WTC11 (cell line): ENCODE measurements at regions not wholly inside any gene's neighbourhood (a gene's known extent, or its start where the extent isn't known, plus 50 kb on each side); places are given as distances from the start of the nearest gene placed in this dataset.

Experiments
- ATAC-seq: fragments of 200-7000 bp; cut with Tn5 transposase; 2 replicates; pipeline ENCODE4 v1.10.0; 2021; ENCODE audit warnings: mild to moderate bottlenecking, moderate library complexity
- CTCF ChIA-PET: fragments of 300-600 bp; sonication (Branson Sonifier 250); formaldehyde crosslinking; loops from one replicate; lab custom pipeline; 2021; ENCODE audit warnings: antibody characterized with exemption; lab: Charles Lee
- POLR2A ChIA-PET: fragments of 350-600 bp; sonication (Branson Sonifier 250); formaldehyde crosslinking; loops from one replicate; lab custom pipeline; 2021; ENCODE audit warnings: antibody characterized with exemption; lab: Charles Lee
- DNase-seq: peaks from one replicate; pipeline ENCODE4 v3.0.0; 2021; ENCODE audit warnings: low spot score
- H3K27ac Mint-ChIP-seq: 2 replicates; pipeline ENCODE4 v1.8.0; 2021; ENCODE audit warnings: mixed read lengths
- H3K27me3 Mint-ChIP-seq: 2 replicates; pipeline ENCODE4 v1.8.0; 2021; ENCODE audit warnings: low read depth, mild to moderate bottlenecking, moderate library complexity, mixed read lengths
- H3K36me3 Mint-ChIP-seq: 2 replicates; pipeline ENCODE4 v1.8.0; 2021; ENCODE audit warnings: mixed read lengths
- H3K4me1 Mint-ChIP-seq: 2 replicates; pipeline ENCODE4 v1.8.0; 2022; ENCODE audit warnings: mixed read lengths
- H3K4me3 Mint-ChIP-seq: 2 replicates; pipeline ENCODE4 v1.8.0; 2021; ENCODE audit warnings: mild to moderate bottlenecking, moderate library complexity, mixed read lengths
- H3K9me3 Mint-ChIP-seq: 2 replicates; pipeline ENCODE4 v1.8.0; 2021; ENCODE audit warnings: mixed read lengths
- ATF1 ChIP-seq: sonication (generic); formaldehyde crosslinking; IDR thresholded peaks from 2 replicates; pipeline ENCODE4 v1.8.1; 2023; ENCODE audit warnings: mild to moderate bottlenecking, moderate library complexity, missing genetic modification reagents
- ETV6 ChIP-seq: sonication (generic); formaldehyde crosslinking; IDR thresholded peaks from 2 replicates; pipeline ENCODE4 v1.8.1; 2022; ENCODE audit warnings: mild to moderate bottlenecking, missing genetic modification reagents
- FOXK1 ChIP-seq: sonication (generic); formaldehyde crosslinking; IDR thresholded peaks from 2 replicates; pipeline ENCODE4 v1.8.0; 2022; ENCODE audit warnings: mild to moderate bottlenecking, moderate library complexity, missing genetic modification reagents
- GABPB1 ChIP-seq: sonication (generic); formaldehyde crosslinking; IDR thresholded peaks from 2 replicates; pipeline ENCODE4 v1.8.1; 2023; ENCODE audit warnings: mild to moderate bottlenecking, missing genetic modification reagents
- MXD4 ChIP-seq: fragments of 250-450 bp; sonication (Bioruptor Pico); IDR thresholded peaks from 2 replicates; pipeline ENCODE4 v1.8.0; 2021; ENCODE audit warnings: mild to moderate bottlenecking, moderate library complexity, borderline replicate concordance
- SMAD4 ChIP-seq: sonication (generic); formaldehyde crosslinking; IDR thresholded peaks from 2 replicates; pipeline ENCODE4 v1.8.0; 2022; ENCODE audit warnings: mild to moderate bottlenecking, missing genetic modification reagents
- SP1 ChIP-seq: sonication (generic); formaldehyde crosslinking; conservative IDR thresholded peaks from 2 replicates; pipeline ENCODE4 v1.8.1; 2022; ENCODE audit warnings: missing genetic modification reagents
- TCF7 ChIP-seq: sonication (generic); formaldehyde crosslinking; IDR thresholded peaks from 2 replicates; pipeline ENCODE4 v1.8.0; 2022; ENCODE audit warnings: mild to moderate bottlenecking, low read depth, missing genetic modification reagents, moderate library complexity
- TEAD4 ChIP-seq: sonication (generic); formaldehyde crosslinking; IDR thresholded peaks from 2 replicates; pipeline ENCODE4 v1.8.0; 2022; ENCODE audit warnings: mild to moderate bottlenecking, missing genetic modification reagents
- TP53 ChIP-seq: sonication (generic); formaldehyde crosslinking; IDR thresholded peaks from 2 replicates; pipeline ENCODE4 v1.8.1; 2023; ENCODE audit warnings: mild to moderate bottlenecking, missing genetic modification reagents
- ZNF121 ChIP-seq: sonication (generic); formaldehyde crosslinking; IDR thresholded peaks from 2 replicates; pipeline ENCODE4 v1.8.0; 2023; ENCODE audit warnings: missing genetic modification reagents
- ZNF263 ChIP-seq: sonication (generic); formaldehyde crosslinking; IDR thresholded peaks from 2 replicates; pipeline ENCODE4 v1.8.1; 2022; ENCODE audit warnings: low read depth, mild to moderate bottlenecking, moderate library complexity, missing genetic modification reagents
- ZNF671 ChIP-seq: fragments of 250-450 bp; sonication (Bioruptor Pico); IDR thresholded peaks from 2 replicates; pipeline ENCODE4 v1.8.0; 2021; ENCODE audit warnings: mild to moderate bottlenecking
- TF ChIP-seq, protein P1 (sequence below): sonication (generic); formaldehyde crosslinking; IDR thresholded peaks from 2 replicates; pipeline ENCODE4 v1.8.1; 2023; ENCODE audit warnings: mild to moderate bottlenecking, missing genetic modification reagents, moderate library complexity
- TF ChIP-seq, protein P2 (sequence below): sonication (generic); formaldehyde crosslinking; IDR thresholded peaks from 2 replicates; pipeline ENCODE4 v1.8.1; 2022; ENCODE audit warnings: low read depth, mild to moderate bottlenecking, moderate library complexity, missing genetic modification reagents, borderline replicate concordance
- TF ChIP-seq, protein P3 (sequence below): sonication (generic); formaldehyde crosslinking; IDR thresholded peaks from 2 replicates; pipeline ENCODE4 v1.8.0; 2023; ENCODE audit warnings: mild to moderate bottlenecking, missing genetic modification reagents
- TF ChIP-seq, protein P4 (sequence below): sonication (generic); formaldehyde crosslinking; conservative IDR thresholded peaks from 2 replicates; pipeline ENCODE4 v1.8.1; 2022; ENCODE audit warnings: mild to moderate bottlenecking, missing genetic modification reagents
- TF ChIP-seq, protein P5 (sequence below): sonication (generic); formaldehyde crosslinking; IDR thresholded peaks from 2 replicates; pipeline ENCODE4 v1.8.1; 2023; ENCODE audit warnings: mild to moderate bottlenecking, moderate library complexity, missing genetic modification reagents

DNA sequence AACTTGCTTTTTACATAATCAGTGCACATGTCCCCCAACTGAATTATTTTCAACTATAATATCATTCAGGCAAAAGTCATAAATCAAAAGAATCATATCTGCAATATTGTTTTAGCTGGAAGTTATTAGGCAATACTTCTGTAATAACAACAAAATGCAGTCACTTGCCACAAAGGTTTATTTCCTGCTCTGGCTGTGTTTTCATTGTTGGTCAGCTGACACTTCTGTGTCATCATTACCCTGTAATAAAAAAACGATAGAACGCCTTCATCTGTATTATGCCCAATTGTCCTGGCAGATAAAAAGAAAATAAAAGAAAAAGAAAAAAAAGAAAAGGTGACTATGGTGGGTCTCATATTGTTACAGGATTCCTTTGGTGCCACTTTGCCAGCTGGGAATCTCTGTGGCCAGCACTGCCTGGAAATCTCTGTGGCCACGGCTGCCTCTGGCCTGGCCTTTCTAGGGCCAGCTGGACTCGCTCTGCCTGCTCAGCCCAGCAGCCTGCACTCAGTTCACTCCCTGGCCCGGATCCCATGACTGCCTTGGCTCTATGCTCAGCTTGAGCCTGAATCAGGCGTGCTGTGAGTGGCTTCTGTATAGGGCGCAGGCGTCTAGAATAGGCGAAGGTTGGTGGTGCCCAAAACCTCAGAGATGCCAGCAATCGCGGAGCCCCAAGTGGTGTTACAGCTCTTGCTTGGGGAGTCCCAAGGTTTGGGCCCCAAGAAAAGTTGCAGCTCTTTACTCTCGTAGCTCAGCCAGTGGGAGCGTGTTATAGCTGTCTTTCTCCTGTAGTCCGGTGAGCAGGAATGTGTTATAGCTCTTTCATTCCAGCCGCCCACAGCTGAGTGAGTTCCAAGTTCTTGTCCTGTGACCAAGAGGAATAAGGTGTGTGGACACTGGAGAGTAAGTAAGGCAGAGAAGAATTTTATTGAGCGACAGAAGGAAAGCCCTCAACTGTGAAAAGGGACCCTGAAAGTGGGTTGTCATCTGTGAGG is 1227.1 kb downstream of the SLITRK1 start:
- Mint-ChIP-seq H3K27ac (no peak overlapping the region), H3K4me3 (no peak overlapping the region), H3K9me3 (peaks cover 9% of the 10 kb centered on the region; the same call in 1 of the 2 replicates), H3K27me3 (no peaks in the 10 kb centered on the region), H3K36me3 (no peaks in the 10 kb centered on the region), H3K4me1 (no peaks in the 10 kb centered on the region)
- POLR2A ChIA-PET = no interaction called here
- DNase-seq = no peak
- peak; percentile 18 for ATAC-seq
- CTCF ChIA-PET = no interaction called here
- TF ChIP-seq, protein P1, sequence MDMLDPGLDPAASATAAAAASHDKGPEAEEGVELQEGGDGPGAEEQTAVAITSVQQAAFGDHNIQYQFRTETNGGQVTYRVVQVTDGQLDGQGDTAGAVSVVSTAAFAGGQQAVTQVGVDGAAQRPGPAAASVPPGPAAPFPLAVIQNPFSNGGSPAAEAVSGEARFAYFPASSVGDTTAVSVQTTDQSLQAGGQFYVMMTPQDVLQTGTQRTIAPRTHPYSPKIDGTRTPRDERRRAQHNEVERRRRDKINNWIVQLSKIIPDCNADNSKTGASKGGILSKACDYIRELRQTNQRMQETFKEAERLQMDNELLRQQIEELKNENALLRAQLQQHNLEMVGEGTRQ (CRISPR knock-in tag) = no peak
- TF ChIP-seq SMAD4 (CRISPR knock-in tag) = no peak
- no peak for TF ChIP-seq TCF7 (CRISPR knock-in tag)
- no peak for TF ChIP-seq TP53 (CRISPR knock-in tag)
- TF ChIP-seq TEAD4 (CRISPR knock-in tag) = no peak
- TF ChIP-seq, protein P2, sequence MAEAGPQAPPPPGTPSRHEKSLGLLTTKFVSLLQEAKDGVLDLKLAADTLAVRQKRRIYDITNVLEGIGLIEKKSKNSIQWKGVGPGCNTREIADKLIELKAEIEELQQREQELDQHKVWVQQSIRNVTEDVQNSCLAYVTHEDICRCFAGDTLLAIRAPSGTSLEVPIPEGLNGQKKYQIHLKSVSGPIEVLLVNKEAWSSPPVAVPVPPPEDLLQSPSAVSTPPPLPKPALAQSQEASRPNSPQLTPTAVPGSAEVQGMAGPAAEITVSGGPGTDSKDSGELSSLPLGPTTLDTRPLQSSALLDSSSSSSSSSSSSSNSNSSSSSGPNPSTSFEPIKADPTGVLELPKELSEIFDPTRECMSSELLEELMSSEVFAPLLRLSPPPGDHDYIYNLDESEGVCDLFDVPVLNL = no peak
- no peak for TF ChIP-seq SP1 (CRISPR knock-in tag)
- TF ChIP-seq, protein P3, sequence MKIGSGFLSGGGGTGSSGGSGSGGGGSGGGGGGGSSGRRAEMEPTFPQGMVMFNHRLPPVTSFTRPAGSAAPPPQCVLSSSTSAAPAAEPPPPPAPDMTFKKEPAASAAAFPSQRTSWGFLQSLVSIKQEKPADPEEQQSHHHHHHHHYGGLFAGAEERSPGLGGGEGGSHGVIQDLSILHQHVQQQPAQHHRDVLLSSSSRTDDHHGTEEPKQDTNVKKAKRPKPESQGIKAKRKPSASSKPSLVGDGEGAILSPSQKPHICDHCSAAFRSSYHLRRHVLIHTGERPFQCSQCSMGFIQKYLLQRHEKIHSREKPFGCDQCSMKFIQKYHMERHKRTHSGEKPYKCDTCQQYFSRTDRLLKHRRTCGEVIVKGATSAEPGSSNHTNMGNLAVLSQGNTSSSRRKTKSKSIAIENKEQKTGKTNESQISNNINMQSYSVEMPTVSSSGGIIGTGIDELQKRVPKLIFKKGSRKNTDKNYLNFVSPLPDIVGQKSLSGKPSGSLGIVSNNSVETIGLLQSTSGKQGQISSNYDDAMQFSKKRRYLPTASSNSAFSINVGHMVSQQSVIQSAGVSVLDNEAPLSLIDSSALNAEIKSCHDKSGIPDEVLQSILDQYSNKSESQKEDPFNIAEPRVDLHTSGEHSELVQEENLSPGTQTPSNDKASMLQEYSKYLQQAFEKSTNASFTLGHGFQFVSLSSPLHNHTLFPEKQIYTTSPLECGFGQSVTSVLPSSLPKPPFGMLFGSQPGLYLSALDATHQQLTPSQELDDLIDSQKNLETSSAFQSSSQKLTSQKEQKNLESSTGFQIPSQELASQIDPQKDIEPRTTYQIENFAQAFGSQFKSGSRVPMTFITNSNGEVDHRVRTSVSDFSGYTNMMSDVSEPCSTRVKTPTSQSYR (CRISPR knock-in tag) = no peak
- TF ChIP-seq, all 79 proteins: peak for 0

DNA sequence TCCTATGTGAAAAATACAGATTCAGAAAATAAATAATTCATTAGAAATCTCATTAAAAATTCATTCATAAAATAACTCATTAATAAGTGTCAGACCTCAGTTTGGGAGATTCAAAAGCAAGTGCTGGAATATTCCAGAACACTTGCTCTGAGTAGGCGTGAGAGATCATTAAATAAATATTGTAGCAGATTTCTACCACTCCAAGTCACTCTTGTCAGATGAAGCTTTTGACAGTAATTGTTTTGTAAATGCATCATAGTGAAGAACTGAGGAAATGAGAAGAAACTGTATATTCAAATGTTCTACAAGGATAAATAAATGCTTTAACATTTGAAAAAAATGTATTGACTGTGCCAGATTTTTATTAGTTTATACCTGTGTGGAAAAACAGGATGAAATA is 1228.1 kb downstream of the SLITRK1 start:
- Mint-ChIP-seq H3K27me3 (no peaks in the 10 kb centered on the region), H3K4me3 (no peak overlapping the region), H3K27ac (no peak overlapping the region), H3K36me3 (no peaks in the 10 kb centered on the region), H3K9me3 (peaks cover 9% of the 10 kb centered on the region; the same call in 1 of the 2 replicates), H3K4me1 (no peaks in the 10 kb centered on the region)
- TF ChIP-seq GABPB1 (CRISPR knock-in tag) (no peak), ZNF121 (CRISPR knock-in tag) (no peak)
- CTCF ChIA-PET = no interaction called here
- POLR2A ChIA-PET = no interaction called here
- ATAC-seq = no peak
- DNase-seq = no peak

DNA sequence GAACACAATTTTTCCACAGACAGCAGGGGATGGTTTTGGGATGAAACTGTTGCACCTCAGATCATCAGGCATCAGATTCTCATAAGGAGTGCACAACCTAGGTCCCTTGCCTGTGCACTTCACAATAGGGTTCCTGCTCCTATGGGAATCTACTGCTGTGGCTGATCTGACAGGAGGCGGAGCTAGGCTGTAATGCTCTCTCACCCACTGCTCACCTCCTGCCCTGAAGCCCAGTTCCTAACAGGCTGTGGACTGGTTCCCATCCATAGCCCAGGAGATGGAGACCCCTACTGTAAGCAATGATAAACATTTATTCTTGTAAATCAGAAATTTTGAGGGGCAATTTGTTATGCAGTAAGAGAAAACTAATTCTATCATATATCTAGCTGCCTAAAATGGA is 1234.7 kb downstream of the SLITRK1 start:
- H3K27me3 Mint-ChIP-seq = no peaks in the 10 kb centered on the region
- H3K4me1 Mint-ChIP-seq = no peaks in the 10 kb centered on the region
- DNase-seq (no peak), ATAC-seq (peak; percentile 97)
- H3K9me3 Mint-ChIP-seq = no peaks in the 10 kb centered on the region
- no peak overlapping the region for H3K4me3 Mint-ChIP-seq
- H3K27ac Mint-ChIP-seq = no peak overlapping the region
- ChIA-PET CTCF (no interaction called here), POLR2A (no interaction called here)
- no peaks in the 10 kb centered on the region for H3K36me3 Mint-ChIP-seq
- no peak for TF ChIP-seq FOXK1 (CRISPR knock-in tag)
- no peak for TF ChIP-seq ETV6
- TF ChIP-seq, protein P4, sequence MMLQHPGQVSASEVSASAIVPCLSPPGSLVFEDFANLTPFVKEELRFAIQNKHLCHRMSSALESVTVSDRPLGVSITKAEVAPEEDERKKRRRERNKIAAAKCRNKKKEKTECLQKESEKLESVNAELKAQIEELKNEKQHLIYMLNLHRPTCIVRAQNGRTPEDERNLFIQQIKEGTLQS (CRISPR knock-in tag) = no peak
- TF ChIP-seq, protein P5, sequence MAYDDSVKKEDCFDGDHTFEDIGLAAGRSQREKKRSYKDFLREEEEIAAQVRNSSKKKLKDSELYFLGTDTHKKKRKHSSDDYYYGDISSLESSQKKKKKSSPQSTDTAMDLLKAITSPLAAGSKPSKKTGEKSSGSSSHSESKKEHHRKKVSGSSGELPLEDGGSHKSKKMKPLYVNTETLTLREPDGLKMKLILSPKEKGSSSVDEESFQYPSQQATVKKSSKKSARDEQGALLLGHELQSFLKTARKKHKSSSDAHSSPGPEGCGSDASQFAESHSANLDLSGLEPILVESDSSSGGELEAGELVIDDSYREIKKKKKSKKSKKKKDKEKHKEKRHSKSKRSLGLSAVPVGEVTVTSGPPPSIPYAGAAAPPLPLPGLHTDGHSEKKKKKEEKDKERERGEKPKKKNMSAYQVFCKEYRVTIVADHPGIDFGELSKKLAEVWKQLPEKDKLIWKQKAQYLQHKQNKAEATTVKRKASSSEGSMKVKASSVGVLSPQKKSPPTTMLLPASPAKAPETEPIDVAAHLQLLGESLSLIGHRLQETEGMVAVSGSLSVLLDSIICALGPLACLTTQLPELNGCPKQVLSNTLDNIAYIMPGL (CRISPR knock-in tag) = no peak
- TF ChIP-seq ZNF263 (CRISPR knock-in tag) = no peak
- TF ChIP-seq ATF1 (CRISPR knock-in tag) = no peak
- no peak for TF ChIP-seq TCF7 (CRISPR knock-in tag)
- TF ChIP-seq, protein P3 (CRISPR knock-in tag) = no peak
- no peak for TF ChIP-seq MXD4 (CRISPR knock-in tag)
- no peak for TF ChIP-seq ZNF671 (CRISPR knock-in tag)
